H1 (cell line): ENCODE measurements at regions not wholly inside any gene's neighbourhood (a gene's known extent, or its start where the extent isn't known, plus 50 kb on each side); places are given as distances from the start of the nearest gene placed in this dataset.

Experiments
- CTCF ChIA-PET: fragments of 300-600 bp; sonication (Branson Sonifier 250); formaldehyde crosslinking; loops from one replicate; lab custom pipeline; 2021; ENCODE audit not compliant: partially characterized antibody; lab: Charles Lee
- POLR2A ChIA-PET: fragments of 300-600 bp; sonication (Branson Sonifier 250); formaldehyde crosslinking; loops from one replicate; lab custom pipeline; 2021; ENCODE audit warnings: inconsistent platforms; ENCODE audit not compliant: partially characterized antibody; lab: Charles Lee
- DNase-seq, 2 experiments: peaks; one replicate each; pipeline versions ENCODE4 v3.0.0 to v3.0.0-alpha.2; 2010 to 2022; ENCODE audit warnings: low spot score in 2 of 2, low read depth in 1 of 2, mixed read lengths in 1 of 2
- FAIRE-seq: peaks from 2 replicates; lab custom pipeline; 2011; peaks lifted over from hg19 to GRCh38; lab: Jason Lieb, UNC
- H2AFZ ChIP-seq: 2 replicates; pipeline ENCODE4 v1.8.1; 2012; ENCODE audit warnings: low read length, inconsistent platforms
- H2AK5ac ChIP-seq: 2 replicates; pipeline ENCODE4 v1.6.1; 2013; ENCODE audit warnings: low read depth, low read length
- H2BK120ac ChIP-seq: replicated peaks from 2 replicates; pipeline ENCODE3; 2013; ENCODE audit warnings: low read depth, low read length, inconsistent platforms
- H2BK12ac ChIP-seq: 2 replicates; pipeline ENCODE4 v1.6.1; 2013; ENCODE audit warnings: low read depth, low read length
- H2BK15ac ChIP-seq: 2 replicates; pipeline ENCODE4 v1.6.1; 2013; ENCODE audit warnings: low read length
- H2BK20ac ChIP-seq: 2 replicates; pipeline ENCODE4 v1.6.1; 2013; ENCODE audit warnings: low read length
- H2BK5ac ChIP-seq: 2 replicates; pipeline ENCODE4 v1.6.1; 2013; ENCODE audit warnings: low read depth, low read length
- H3K14ac ChIP-seq: 2 replicates; pipeline ENCODE4 v1.6.1; 2013; ENCODE audit warnings: inconsistent platforms; ENCODE audit not compliant: insufficient read length
- H3K18ac ChIP-seq: 2 replicates; pipeline ENCODE4 v1.6.1; 2013; ENCODE audit warnings: low read length; ENCODE audit errors: extremely low read depth
- H3K23ac ChIP-seq: 2 replicates; pipeline ENCODE4 v1.6.1; 2013; ENCODE audit warnings: inconsistent platforms; ENCODE audit not compliant: insufficient read length
- H3K23me2 ChIP-seq: 2 replicates; pipeline ENCODE4 v1.6.1; 2013; ENCODE audit warnings: low read depth, low read length
- H3K27ac ChIP-seq: 2 replicates; pipeline ENCODE4 v1.6.1; 2011; ENCODE audit warnings: low read depth, low read length, inconsistent platforms
- H3K27me3 ChIP-seq, 4 experiments: replicated peaks in 1 of 4; 1 replicate in 1 of 4; 2 replicates in 3 of 4; pipeline versions ENCODE4 v1.6.1 to v1.8.1; 2011 to 2013; ENCODE audit warnings: low read length in 3 of 4, mild to moderate bottlenecking in 3 of 4, inconsistent platforms in 2 of 4, mixed read lengths in 2 of 4, moderate library complexity in 1 of 4; ENCODE audit not compliant: control insufficient read depth in 3 of 4, insufficient read depth in 3 of 4; ENCODE audit errors: extremely low read depth in 1 of 4
- H3K36me3 ChIP-seq, 4 experiments: 2 replicates each; pipeline versions ENCODE4 v1.6.1 to v1.8.1; 2011 to 2013; ENCODE audit warnings: mild to moderate bottlenecking in 4 of 4, low read length in 3 of 4, moderate library complexity in 2 of 4, control low read depth in 1 of 4, inconsistent platforms in 1 of 4; ENCODE audit not compliant: insufficient read depth in 4 of 4, control insufficient read depth in 2 of 4
- H3K4ac ChIP-seq: replicated peaks from 2 replicates; pipeline ENCODE3; 2013; ENCODE audit warnings: low read length, low read depth, mixed read lengths, inconsistent platforms; ENCODE audit not compliant: insufficient read length
- H3K4me1 ChIP-seq, 4 experiments: replicated peaks in 1 of 4; 1 replicate in 1 of 4; 2 replicates in 3 of 4; pipeline versions ENCODE4 v1.6.1 to v1.8.1; 2011 to 2013; ENCODE audit warnings: low read length in 3 of 4, inconsistent platforms in 2 of 4, mixed read lengths in 1 of 4; ENCODE audit not compliant: insufficient read depth in 4 of 4, control insufficient read depth in 3 of 4
- H3K4me2 ChIP-seq, 2 experiments: 2 replicates each; pipeline versions ENCODE4 v1.6.1 to v1.8.1; 2011 to 2013; ENCODE audit warnings: low read depth in 2 of 2, low read length in 2 of 2, control low read depth in 1 of 2, inconsistent platforms in 1 of 2, mild to moderate bottlenecking in 1 of 2; ENCODE audit not compliant: insufficient read depth in 1 of 2
- H3K4me3 ChIP-seq, 4 experiments: fragments of 200-600, 300-600 bp in 1 of 4; sonication (generic), shearing (Covaris generic), sonication (Bioruptor Twin) in 1 of 4; 2 replicates each; pipeline versions ENCODE4 v1.5.1 to v1.8.1; 2011 to 2016; ENCODE audit warnings: low read length in 4 of 4, low read depth in 3 of 4, control low read depth in 2 of 4, inconsistent platforms in 2 of 4, mild to moderate bottlenecking in 2 of 4, mixed read lengths in 1 of 4, moderate library complexity in 1 of 4; ENCODE audit not compliant: insufficient read depth in 2 of 4; ENCODE audit errors: extremely low read depth in 1 of 4
- H3K56ac ChIP-seq: replicated peaks from 2 replicates; pipeline ENCODE3; 2013; ENCODE audit warnings: low read depth, mild to moderate bottlenecking, mixed read lengths, low read length, inconsistent platforms; ENCODE audit not compliant: insufficient read length
- H3K79me1 ChIP-seq: 2 replicates; pipeline ENCODE4 v1.6.1; 2013; ENCODE audit warnings: low read depth, low read length, control low read depth
- H3K79me2 ChIP-seq, 2 experiments: 2 replicates each; pipeline versions ENCODE4 v1.6.1 to v1.8.1; 2012 to 2013; ENCODE audit warnings: low read length in 2 of 2, mild to moderate bottlenecking in 2 of 2, inconsistent platforms in 1 of 2; ENCODE audit not compliant: insufficient read depth in 2 of 2, control insufficient read depth in 1 of 2
- H3K9ac ChIP-seq, 4 experiments: replicated peaks in 1 of 4; 1 replicate in 1 of 4; 2 replicates in 3 of 4; pipeline versions ENCODE4 v1.6.1 to v1.8.1; 2011 to 2013; ENCODE audit warnings: low read depth in 3 of 4, low read length in 3 of 4, control low read depth in 2 of 4, mild to moderate bottlenecking in 2 of 4, moderate library complexity in 2 of 4, inconsistent platforms in 1 of 4; ENCODE audit errors: extremely low read depth in 1 of 4
- H3K9me3 ChIP-seq, 2 experiments: 2 replicates each; pipeline versions ENCODE4 v1.6.1 to v1.8.1; 2012 to 2013; ENCODE audit warnings: mild to moderate bottlenecking in 2 of 2, moderate library complexity in 2 of 2, control low read depth in 1 of 2, inconsistent platforms in 1 of 2, low read depth in 1 of 2, low read length in 1 of 2, mixed read lengths in 1 of 2; ENCODE audit not compliant: insufficient read depth in 2 of 2
- H4K20me1 ChIP-seq, 2 experiments: replicated peaks in 1 of 2; 2 replicates each; pipeline versions ENCODE3 to v1.8.1; 2011 to 2013; ENCODE audit warnings: inconsistent platforms in 2 of 2, low read length in 2 of 2, mild to moderate bottlenecking in 1 of 2; ENCODE audit not compliant: insufficient read depth in 2 of 2, control insufficient read depth in 1 of 2
- H4K5ac ChIP-seq: 2 replicates; pipeline ENCODE4 v1.6.1; 2013; ENCODE audit warnings: low read length, low read depth, mixed read lengths, inconsistent platforms; ENCODE audit not compliant: insufficient read length
- H4K8ac ChIP-seq: 2 replicates; pipeline ENCODE4 v1.8.0; 2013; ENCODE audit warnings: mild to moderate bottlenecking, moderate library complexity, low read length, inconsistent platforms; ENCODE audit not compliant: insufficient read depth; ENCODE audit errors: extremely low read depth
- H4K91ac ChIP-seq: replicated peaks from 2 replicates; pipeline ENCODE3; 2013; ENCODE audit warnings: low read length, mixed read lengths, inconsistent platforms; ENCODE audit not compliant: insufficient read length
- CHD1 ChIP-seq: IDR thresholded peaks from 2 replicates; pipeline ENCODE4 v1.6.1; 2012; ENCODE audit warnings: low read depth, low read length, improper control_type of control experiment
- MAX ChIP-seq: IDR thresholded peaks from 2 replicates; pipeline ENCODE4 v1.6.1; 2012; ENCODE audit warnings: inconsistent platforms
- NANOG ChIP-seq: IDR thresholded peaks from 2 replicates; pipeline ENCODE4 v1.6.1; 2011; ENCODE audit warnings: low read length, low read depth, mild to moderate bottlenecking, inconsistent platforms; ENCODE audit not compliant: insufficient read depth, poor library complexity, severe bottlenecking
- SAP30 ChIP-seq: fragments of 300-600 bp; sonication (generic); IDR thresholded peaks from 2 replicates; pipeline ENCODE4 v1.7.1; 2012; ENCODE audit warnings: low read length, moderate library complexity, mild to moderate bottlenecking, inconsistent platforms; ENCODE audit not compliant: insufficient read depth, insufficient replicate concordance
- TCF12 ChIP-seq: IDR thresholded peaks from 2 replicates; pipeline ENCODE4 v1.6.1; 2011; ENCODE audit warnings: low read depth, mild to moderate bottlenecking, low read length
- TF ChIP-seq, protein P1 (sequence below): IDR thresholded peaks from 2 replicates; pipeline ENCODE4 v1.6.1; 2012; ENCODE audit warnings: inconsistent platforms
- TF ChIP-seq, protein P2 (sequence below): IDR thresholded peaks from 2 replicates; pipeline ENCODE4 v1.6.1; 2011; ENCODE audit warnings: low read depth, mild to moderate bottlenecking, low read length; ENCODE audit not compliant: insufficient read depth

GRCh38 chr5:91906027-91906426 is 522.9 kb upstream of the ARRDC3 start:
- Histone ChIP-seq H3K27ac (no peak overlapping the region), H2BK120ac (no peak overlapping the region), H2AK5ac (no peak overlapping the region), H3K4me2 (no peak overlapping the region), H3K36me3 (no peaks in the 10 kb centered on the region), H3K27me3 (no peaks in the 10 kb centered on the region), H3K14ac (no peak overlapping the region), H3K79me2 (no peaks in the 10 kb centered on the region), H3K56ac (no peak overlapping the region), H3K9ac (no peak overlapping the region), H4K5ac (no peak overlapping the region), H2AFZ (no peak overlapping the region), H2BK5ac (no peak overlapping the region), H4K8ac (no peak overlapping the region), H4K20me1 (no peaks in the 10 kb centered on the region), H2BK15ac (no peak overlapping the region), H3K18ac (no peak overlapping the region), H3K4ac (no peak overlapping the region), H2BK20ac (no peak overlapping the region), H4K91ac (no peak overlapping the region), H3K4me1 (no peaks in the 10 kb centered on the region; a peak in 1 of 7 replicates), H3K79me1 (no peaks in the 10 kb centered on the region), H2BK12ac (no peak overlapping the region), H3K23ac (no peak overlapping the region), H3K9me3 (no peaks in the 10 kb centered on the region), H3K4me3 (no peak overlapping the region), H3K23me2 (no peaks in the 10 kb centered on the region)
- no peak for FAIRE-seq
- DNase-seq, result no peak
- POLR2A ChIA-PET, result no interaction called here
- TF ChIP-seq, protein P1, sequence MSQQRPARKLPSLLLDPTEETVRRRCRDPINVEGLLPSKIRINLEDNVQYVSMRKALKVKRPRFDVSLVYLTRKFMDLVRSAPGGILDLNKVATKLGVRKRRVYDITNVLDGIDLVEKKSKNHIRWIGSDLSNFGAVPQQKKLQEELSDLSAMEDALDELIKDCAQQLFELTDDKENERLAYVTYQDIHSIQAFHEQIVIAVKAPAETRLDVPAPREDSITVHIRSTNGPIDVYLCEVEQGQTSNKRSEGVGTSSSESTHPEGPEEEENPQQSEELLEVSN, result no peak
- TF ChIP-seq, protein P2, sequence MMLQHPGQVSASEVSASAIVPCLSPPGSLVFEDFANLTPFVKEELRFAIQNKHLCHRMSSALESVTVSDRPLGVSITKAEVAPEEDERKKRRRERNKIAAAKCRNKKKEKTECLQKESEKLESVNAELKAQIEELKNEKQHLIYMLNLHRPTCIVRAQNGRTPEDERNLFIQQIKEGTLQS, result no peak
- TF ChIP-seq SAP30 (no peak), CHD1 (no peak), NANOG (no peak), MAX (no peak), TCF12 (no peak)
- CTCF ChIA-PET, result interaction anchor here (0.6 to 0.8 kb wide), 2 partner anchors 18 to 24 kb away, joined by 3 read pairs; no protein-coding TSS in a partner anchor
